KMS-11 (cell line): ENCODE measurements at regions not wholly inside any gene's neighbourhood (a gene's known extent, or its start where the extent isn't known, plus 50 kb on each side); places are given as distances from the start of the nearest gene placed in this dataset.

Experiments used
- H2AFZ ChIP-seq: fragments of 200-600 bp; sonication (generic); 2 replicates; pipeline ENCODE4 v1.6.1; 2016; ENCODE audit warnings: antibody characterized with exemption, mixed run types, low read depth
- H3K27ac ChIP-seq: fragments of 200-600 bp; sonication (generic); 2 replicates; pipeline ENCODE4 v1.6.1; 2016; ENCODE audit warnings: mild to moderate bottlenecking, mixed run types
- H3K27me3 ChIP-seq: fragments of 200-600 bp; sonication (generic); 2 replicates; pipeline ENCODE4 v1.6.1; 2017; ENCODE audit warnings: mild to moderate bottlenecking, low read depth, mixed run types, moderate library complexity; ENCODE audit not compliant: insufficient read depth
- H3K36me3 ChIP-seq: fragments of 200-600 bp; sonication (generic); 2 replicates; pipeline ENCODE4 v1.6.1; 2017; ENCODE audit warnings: mild to moderate bottlenecking, mixed run types; ENCODE audit not compliant: insufficient read depth
- H3K4me1 ChIP-seq: fragments of 200-600 bp; sonication (generic); 2 replicates; pipeline ENCODE4 v1.6.1; 2016; ENCODE audit warnings: mild to moderate bottlenecking, low read depth, mixed run types; ENCODE audit not compliant: poor library complexity, severe bottlenecking
- H3K4me2 ChIP-seq: fragments of 200-600 bp; sonication (generic); 2 replicates; pipeline ENCODE4 v1.7.0; 2016; ENCODE audit warnings: mild to moderate bottlenecking, mixed run types
- H3K4me3 ChIP-seq: fragments of 200-600 bp; sonication (generic); IDR thresholded peaks from 2 replicates; pipeline ENCODE4 v1.6.1; 2017; ENCODE audit warnings: low read depth, low read length, mixed read lengths; ENCODE audit not compliant: insufficient read depth
- H3K79me2 ChIP-seq: fragments of 200-600 bp; sonication (generic); 2 replicates; pipeline ENCODE4 v1.6.1; 2016; ENCODE audit warnings: low read depth, mixed run types; ENCODE audit not compliant: insufficient read depth
- H3K9ac ChIP-seq: fragments of 200-600 bp; sonication (generic); 2 replicates; pipeline ENCODE4 v1.6.1; 2016; ENCODE audit warnings: mild to moderate bottlenecking, mixed run types
- H4K20me1 ChIP-seq: fragments of 200-600 bp; sonication (generic); 2 replicates; pipeline ENCODE4 v1.6.1; 2016; ENCODE audit warnings: mild to moderate bottlenecking, mixed run types; ENCODE audit not compliant: insufficient read depth
- CTCF ChIP-seq: fragments of 200-600 bp; sonication (generic); conservative IDR thresholded peaks from 2 replicates; pipeline ENCODE4 v1.6.1; 2017; ENCODE audit warnings: low read depth, mild to moderate bottlenecking, antibody characterized with exemption, low read length, moderate library complexity, mixed read lengths

GRCh38 chr7:94099679-94100078 is 95.5 kb upstream of the BET1 start:
- Histone ChIP-seq H3K79me2 (no peaks in the 10 kb centered on the region), H3K9ac (no peak overlapping the region), H3K27ac (no peak overlapping the region), H4K20me1 (no peaks in the 10 kb centered on the region), H3K36me3 (no peaks in the 10 kb centered on the region), H2AFZ (no peak overlapping the region), H3K4me2 (no peak overlapping the region), H3K27me3 (no peaks in the 10 kb centered on the region), H3K4me3 (no peak overlapping the region), H3K4me1 (no peaks in the 10 kb centered on the region)
- no peak for TF ChIP-seq CTCF

- Histone ChIP-seq H3K4me3 (no peak overlapping the region), H3K4me2 (no peak overlapping the region), H4K20me1 (no peaks in the 10 kb centered on the region), H3K9ac (no peak overlapping the region), H3K79me2 (no peaks in the 10 kb centered on the region), H3K4me1 (no peaks in the 10 kb centered on the region), H3K36me3 (no peaks in the 10 kb centered on the region), H2AFZ (no peak overlapping the region), H3K27ac (no peak overlapping the region), H3K27me3 (no peaks in the 10 kb centered on the region)
- TF ChIP-seq CTCF = no peak
Observed at GRCh38 chr7:94100723-94101345, 96.7 kb upstream of the BET1 start.

GRCh38 chr7:94104301-94104700 is 100.1 kb upstream of the BET1 start:
- no peak overlapping the region for H3K4me3 ChIP-seq
- H2AFZ ChIP-seq = no peak overlapping the region
- no peaks in the 10 kb centered on the region for H4K20me1 ChIP-seq
- H3K9ac ChIP-seq = no peak overlapping the region
- H3K27me3 ChIP-seq = no peaks in the 10 kb centered on the region
- H3K36me3 ChIP-seq = no peaks in the 10 kb centered on the region
- H3K4me2 ChIP-seq = no peak overlapping the region
- H3K4me1 ChIP-seq = no peaks in the 10 kb centered on the region
- H3K79me2 ChIP-seq = no peaks in the 10 kb centered on the region
- no peak overlapping the region for H3K27ac ChIP-seq
- TF ChIP-seq CTCF = no peak

- Histone ChIP-seq H3K4me3 (no peak overlapping the region), H3K27me3 (no peaks in the 10 kb centered on the region), H3K4me2 (no peak overlapping the region), H4K20me1 (no peaks in the 10 kb centered on the region), H3K36me3 (no peaks in the 10 kb centered on the region), H2AFZ (no peak overlapping the region), H3K4me1 (no peaks in the 10 kb centered on the region), H3K79me2 (no peaks in the 10 kb centered on the region), H3K9ac (no peak overlapping the region), H3K27ac (no peak overlapping the region)
- no peak for TF ChIP-seq CTCF
Observed at GRCh38 chr7:94109556-94109955, 105.4 kb upstream of the BET1 start.
